Trophoblast cell (in vitro differentiated cells and primary cell): ENCODE measurements at regions not wholly inside any gene's neighbourhood (a gene's known extent, or its start where the extent isn't known, plus 50 kb on each side); places are given as distances from the start of the nearest gene placed in this dataset.
"Not testable (repeated sequence)": the region's sequence is repeated elsewhere in the genome, so short reads cannot be mapped to it uniquely, and the experiment has no call there.

Experiments
- DNase-seq, 2 donors: peaks; one replicate each; pipeline ENCODE4 v3.0.0-alpha.2; 2016
- H2AFZ ChIP-seq: 2 replicates; pipeline ENCODE4 v1.6.1; 2013; ENCODE audit warnings: low read length, moderate library complexity, mild to moderate bottlenecking; ENCODE audit not compliant: insufficient read depth, poor library complexity
- H2AK5ac ChIP-seq: 2 replicates; pipeline ENCODE4 v1.6.1; 2013; ENCODE audit warnings: mild to moderate bottlenecking, low read length
- H2BK120ac ChIP-seq: 2 replicates; pipeline ENCODE4 v1.6.1; 2013; ENCODE audit warnings: low read length, mild to moderate bottlenecking, moderate library complexity; ENCODE audit not compliant: insufficient read depth, poor library complexity
- H2BK12ac ChIP-seq: 2 replicates; pipeline ENCODE4 v1.6.1; 2013; ENCODE audit warnings: mild to moderate bottlenecking, low read length, moderate library complexity
- H2BK5ac ChIP-seq: 2 replicates; pipeline ENCODE4 v1.6.1; 2013; ENCODE audit warnings: low read length, low read depth, moderate library complexity, mild to moderate bottlenecking; ENCODE audit not compliant: poor library complexity
- H3K14ac ChIP-seq: 2 replicates; pipeline ENCODE4 v1.6.1; 2013; ENCODE audit warnings: mild to moderate bottlenecking, low read length
- H3K18ac ChIP-seq: 2 replicates; pipeline ENCODE4 v1.6.1; 2013; ENCODE audit warnings: mild to moderate bottlenecking, low read length
- H3K23ac ChIP-seq: 2 replicates; pipeline ENCODE4 v1.6.1; 2013; ENCODE audit warnings: low read length
- H3K27ac ChIP-seq: 2 replicates; pipeline ENCODE4 v1.5.1; 2013; ENCODE audit warnings: low read depth, mild to moderate bottlenecking, inconsistent platforms, low read length, moderate library complexity
- H3K27me3 ChIP-seq: 2 replicates; pipeline ENCODE4 v1.6.1; 2013; ENCODE audit warnings: inconsistent platforms, mild to moderate bottlenecking, low read length, moderate library complexity; ENCODE audit not compliant: insufficient read depth
- H3K36me3 ChIP-seq, 2 experiments: 1 replicate in 1 of 2; 2 replicates in 1 of 2; pipeline ENCODE4 v1.6.1; 2013; ENCODE audit warnings: low read length in 2 of 2, mild to moderate bottlenecking in 2 of 2, moderate library complexity in 1 of 2; ENCODE audit not compliant: insufficient read depth in 2 of 2, control insufficient read depth in 1 of 2
- H3K4ac ChIP-seq: 2 replicates; pipeline ENCODE4 v1.6.1; 2013; ENCODE audit warnings: low read depth, mild to moderate bottlenecking, low read length, moderate library complexity
- H3K4me1 ChIP-seq, 2 experiments: 1 replicate in 1 of 2; 2 replicates in 1 of 2; pipeline ENCODE4 v1.6.1; 2013; ENCODE audit warnings: low read length in 2 of 2, mild to moderate bottlenecking in 2 of 2, moderate library complexity in 1 of 2; ENCODE audit not compliant: insufficient read depth in 2 of 2, control insufficient read depth in 1 of 2
- H3K4me2 ChIP-seq: 2 replicates; pipeline ENCODE4 v1.6.1; 2013; ENCODE audit warnings: inconsistent platforms, mild to moderate bottlenecking, low read length, moderate library complexity
- H3K4me3 ChIP-seq: 2 replicates; pipeline ENCODE4 v1.5.1; 2013; ENCODE audit warnings: mild to moderate bottlenecking, low read depth, low read length, inconsistent platforms
- H3K79me1 ChIP-seq: one replicate; pipeline ENCODE4 v1.6.1; 2013; ENCODE audit warnings: low read length
- H3K79me2 ChIP-seq: 2 replicates; pipeline ENCODE4 v1.6.1; 2013; ENCODE audit warnings: low read length, mild to moderate bottlenecking; ENCODE audit not compliant: control insufficient read depth, insufficient read depth, poor library complexity
- H3K9ac ChIP-seq: 2 replicates; pipeline ENCODE4 v1.6.1; 2013; ENCODE audit warnings: mild to moderate bottlenecking, low read length
- H3K9me3 ChIP-seq: 2 replicates; pipeline ENCODE4 v1.6.1; 2013; ENCODE audit warnings: low read depth, mild to moderate bottlenecking, control low read depth, inconsistent platforms, low read length; ENCODE audit not compliant: insufficient read depth
- H4K12ac ChIP-seq: 2 replicates; pipeline ENCODE4 v1.6.1; 2013; ENCODE audit warnings: low read depth, mild to moderate bottlenecking, low read length, moderate library complexity
- H4K8ac ChIP-seq: 2 replicates; pipeline ENCODE4 v1.6.1; 2013; ENCODE audit warnings: low read depth, mild to moderate bottlenecking, low read length, moderate library complexity
- H4K91ac ChIP-seq: one replicate; pipeline ENCODE4 v1.6.1; 2013; ENCODE audit warnings: low read depth, mild to moderate bottlenecking, low read length, moderate library complexity
- WGBS: extraction: QIAGEN DNeasy Blood & Tissue Kit; methylation state at CpG from one replicate; pipeline ENCODE4 v1.1.7; 2013; ENCODE audit warnings: missing lambda C conversion rate; ENCODE audit not compliant: insufficient read length, insufficient coverage; ENCODE audit errors: extremely low coverage; 5-methylcytosine and 5-hydroxymethylcytosine counted together

DNA sequence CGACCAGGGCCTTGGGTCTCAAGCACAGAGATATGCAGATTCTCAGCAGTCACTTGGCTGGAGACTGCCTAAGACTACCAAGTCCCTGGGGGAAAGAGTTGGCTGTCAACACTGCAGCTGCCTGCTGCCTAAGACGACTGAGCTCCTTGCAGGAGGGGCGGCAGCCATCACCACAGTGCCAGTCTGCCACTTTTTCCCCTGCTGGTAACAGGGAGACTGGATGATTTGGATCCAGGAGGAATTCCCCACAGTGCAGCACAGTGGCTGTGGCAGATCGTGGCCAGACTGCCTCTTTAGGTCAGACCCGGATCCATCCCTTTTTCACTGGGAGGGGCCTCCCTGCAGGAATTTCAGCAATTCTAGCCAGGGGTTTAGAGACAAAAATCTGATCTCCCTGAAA is 743.5 kb downstream of the TGIF2LX start:
- not testable (repeated sequence) for DNase-seq, H3K18ac ChIP-seq

DNA sequence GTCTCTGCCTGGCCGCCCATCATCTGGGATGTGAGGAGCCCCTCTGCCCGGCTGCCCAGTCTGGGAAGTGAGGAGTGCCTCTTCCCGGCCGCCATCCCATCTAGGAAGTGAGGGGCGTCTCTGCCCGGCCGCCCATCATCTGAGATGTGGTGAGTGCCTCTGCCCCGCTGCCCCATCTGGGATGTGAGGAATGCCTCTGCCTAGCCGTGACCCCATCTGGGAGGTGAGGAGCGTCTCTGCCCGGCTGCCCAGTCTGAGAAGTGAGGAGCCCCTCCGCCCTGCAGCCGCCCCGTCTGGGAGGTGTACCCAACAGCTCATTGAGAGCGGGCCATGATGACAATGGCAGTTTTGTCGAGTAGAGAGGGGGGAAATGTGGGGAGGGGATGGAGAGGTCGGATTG is 721.1 kb upstream of the PABPC5 start:
- not testable (repeated sequence) for H4K8ac ChIP-seq, H3K23ac ChIP-seq, H3K79me1 ChIP-seq, H4K91ac ChIP-seq, H3K9ac ChIP-seq, H3K4me2 ChIP-seq, H3K27me3 ChIP-seq, H2BK5ac ChIP-seq, H2BK12ac ChIP-seq, H3K4me1 ChIP-seq, H3K36me3 ChIP-seq, H3K27ac ChIP-seq, H3K4ac ChIP-seq, H4K12ac ChIP-seq, DNase-seq, H2AFZ ChIP-seq, H3K4me3 ChIP-seq, H3K18ac ChIP-seq, H3K79me2 ChIP-seq, H3K9me3 ChIP-seq, H3K14ac ChIP-seq, H2BK120ac ChIP-seq, H2AK5ac ChIP-seq
- WGBS: no CpG with 5 or more reads among the region's 17 CpGs

More for the DNA sequence above, 743.5 kb downstream of the TGIF2LX start:
- not testable (repeated sequence) for H2BK120ac ChIP-seq, H3K36me3 ChIP-seq, H4K91ac ChIP-seq, H4K12ac ChIP-seq, H2AK5ac ChIP-seq, H3K23ac ChIP-seq, H2AFZ ChIP-seq, H3K9me3 ChIP-seq, H4K8ac ChIP-seq, H3K4ac ChIP-seq, H3K27me3 ChIP-seq, H3K4me1 ChIP-seq, H3K79me2 ChIP-seq, H3K14ac ChIP-seq, H2BK5ac ChIP-seq, H2BK12ac ChIP-seq, H3K79me1 ChIP-seq, H3K9ac ChIP-seq, H3K27ac ChIP-seq, H3K4me2 ChIP-seq, H3K4me3 ChIP-seq
- WGBS: no CpG with 5 or more reads among the region's 5 CpGs

GRCh38 chrX:90737555-90737954 is 697.1 kb upstream of the PABPC5 start:
- H3K18ac ChIP-seq, H3K4me1 ChIP-seq, H3K4ac ChIP-seq, H2BK12ac ChIP-seq, H3K9ac ChIP-seq, H3K27me3 ChIP-seq, H4K8ac ChIP-seq, H3K27ac ChIP-seq, H3K79me2 ChIP-seq, H3K14ac ChIP-seq, H4K91ac ChIP-seq, H3K9me3 ChIP-seq, H3K79me1 ChIP-seq, H2BK5ac ChIP-seq, H3K4me3 ChIP-seq, H2AFZ ChIP-seq, H3K23ac ChIP-seq, H3K4me2 ChIP-seq, DNase-seq, H3K36me3 ChIP-seq, H2AK5ac ChIP-seq, H2BK120ac ChIP-seq, H4K12ac ChIP-seq: not testable (repeated sequence)
- WGBS: no CpG with 5 or more reads among the region's 3 CpGs

GRCh38 chrX:90757619-90758018 is 677.0 kb upstream of the PABPC5 start:
- not testable (repeated sequence) for H2BK120ac ChIP-seq
- WGBS: no CpG with 5 or more reads among the region's 3 CpGs

More at GRCh38 chrX:90757619-90758018, 677.0 kb upstream of the PABPC5 start:
- H2AFZ ChIP-seq, H3K9ac ChIP-seq, H3K18ac ChIP-seq, H3K14ac ChIP-seq, H3K23ac ChIP-seq, H2BK5ac ChIP-seq, H3K27me3 ChIP-seq, H4K91ac ChIP-seq, H2AK5ac ChIP-seq, H3K79me1 ChIP-seq, H3K9me3 ChIP-seq, H3K79me2 ChIP-seq, H3K4me2 ChIP-seq, H3K4ac ChIP-seq, H3K27ac ChIP-seq, H4K8ac ChIP-seq, H3K4me1 ChIP-seq, H4K12ac ChIP-seq, H3K36me3 ChIP-seq, H2BK12ac ChIP-seq, H3K4me3 ChIP-seq, DNase-seq: not testable (repeated sequence)
